ENCODE measurements at regions not wholly inside any gene's neighbourhood (a gene's known extent, or its start where the extent isn't known, plus 50 kb on each side); places are given as distances from the start of the nearest gene placed in this dataset.

DNA sequence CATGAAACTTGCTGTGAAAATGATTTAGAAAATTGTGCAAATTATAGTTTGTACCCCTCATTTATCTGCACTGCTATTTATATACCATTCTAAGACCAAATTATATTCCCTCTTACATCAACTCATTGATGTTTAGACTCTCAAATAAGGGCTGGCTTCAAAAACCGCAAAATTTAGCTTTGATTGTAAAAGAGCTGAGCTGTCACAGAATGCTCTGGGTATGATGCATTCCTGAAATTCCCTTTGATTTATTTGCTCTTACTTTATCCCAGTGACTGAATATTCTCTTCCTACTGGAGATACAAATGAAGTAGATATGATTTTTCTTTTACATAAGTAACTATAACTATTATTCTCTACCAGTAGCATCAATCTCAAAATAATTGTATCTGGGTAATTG, 78.0 kb upstream of the TMTC2 start:
- no peak overlapping the region for H3K9ac ChIP-seq (ENCODE audit: insufficient read depth in 1 of 2, low read depth in 2 of 2, low read length in 2 of 2)
- intact Hi-C loops (cut with micrococcal nuclease) (no loop called here), in situ Hi-C loops (cut with MboI) (no loop called here)
- ChIA-PET POLR2A (no interaction called here), CTCF (ENCODE audit: low intra/inter-chr PET ratio) (no interaction called here)
- H3K4me2 ChIP-seq (ENCODE audit: insufficient read depth, low read length), result no peak overlapping the region
- no peaks in the 10 kb centered on the region for H4K20me1 ChIP-seq (replicated peaks; ENCODE audit: control insufficient read depth, insufficient read depth, low read length)
- no TSS peak for BruUV-seq (replicated peaks)
- H3K9me3 ChIP-seq (replicated peaks; ENCODE audit: control insufficient read depth, insufficient read depth, low read depth, low read length), result no peaks in the 10 kb centered on the region
- no peak overlapping the region for H2AFZ ChIP-seq (ENCODE audit: low read depth, low read length)
- no peaks in the 10 kb centered on the region for H3K4me1 ChIP-seq (replicated peaks in 1 of 2; ENCODE audit: control insufficient read depth in 2 of 2, insufficient read depth in 2 of 2, low read length in 2 of 2)
- ATAC-seq (no peak), DNase-seq (ENCODE audit: extremely low read depth in 1 of 4, low spot score in 3 of 4) (no peak), FAIRE-seq (no peak)
- no peaks in the 10 kb centered on the region for H3K27me3 ChIP-seq (ENCODE audit: control insufficient read depth in 2 of 2, insufficient read depth in 2 of 2, low read length in 2 of 2)
- no peaks in the 10 kb centered on the region for H3K36me3 ChIP-seq (ENCODE audit: control insufficient read depth, insufficient read depth, low read length)
- H3K4me3 ChIP-seq, result no peak overlapping the region
- H3K9me1 ChIP-seq (ENCODE audit: control insufficient read depth, insufficient read depth, low read length), result no peaks in the 10 kb centered on the region
- H3K79me2 ChIP-seq (ENCODE audit: control insufficient read depth, insufficient read depth, low read length), result no peaks in the 10 kb centered on the region
- WGBS (ENCODE audit: insufficient coverage, low coverage, missing lambda C conversion rate), result 0% methylated on average over 1 of the region's 1 CpG
- TF ChIP-seq MITF (IDR thresholded peaks at IDR 0.05) (no peak), ZKSCAN8 (CRISPR knock-in tag; IDR thresholded peaks at IDR 0.05) (no peak), ZNF395 (CRISPR knock-in tag; IDR thresholded peaks at IDR 0.05) (no peak), TEAD2 (tag; IDR thresholded peaks at IDR 0.05) (no peak)
- no peak overlapping the region for H3K27ac ChIP-seq (ENCODE audit: extremely low read depth, low read depth, low read length)

Measured in K562 (cell line).